Gastroesophageal sphincter (tissue), 4 donors: ENCODE measurements at regions not wholly inside any gene's neighbourhood (a gene's known extent, or its start where the extent isn't known, plus 50 kb on each side); places are given as distances from the start of the nearest gene placed in this dataset.

ENCODE experiments used
- ATAC-seq: fragments of 150-250 bp; one replicate; pipeline ENCODE4 v1.9.1; 2016; ENCODE audit warnings: mild to moderate bottlenecking, moderate library complexity
- H3K27ac ChIP-seq, 4 donors: fragments of 200-600 bp; sonication (generic) in 3 of 4; 1 replicate in 3 of 4; 2 replicates in 1 of 4; pipeline ENCODE4 v1.5.1; 2016 to 2019
- H3K27me3 ChIP-seq: fragments of 200-600 bp; sonication (generic); one replicate; pipeline ENCODE4 v1.5.1; 2019
- H3K36me3 ChIP-seq, 2 donors: fragments of 200-600 bp; sonication (generic); one replicate each; pipeline ENCODE4 v1.5.1; 2019; ENCODE audit warnings: control low read depth in 1 of 2
- H3K4me1 ChIP-seq, 3 donors: fragments of 200-600 bp; sonication (generic); 1 replicate in 2 of 3; 2 replicates in 1 of 3; pipeline ENCODE4 v1.5.1; 2016 to 2019; ENCODE audit warnings: control low read depth in 2 of 3
- H3K4me3 ChIP-seq, 2 donors: fragments of 200-600 bp; sonication (generic); one replicate each; pipeline ENCODE4 v1.5.1; 2019; ENCODE audit warnings: mild to moderate bottlenecking in 1 of 2, moderate library complexity in 1 of 2
- H3K9me3 ChIP-seq, 3 donors: fragments of 200-600 bp; sonication (generic); one replicate each; pipeline ENCODE4 v1.5.1; 2017 to 2019; ENCODE audit warnings: control low read depth in 2 of 3
- EP300 ChIP-seq: sonication (generic); formaldehyde crosslinking; IDR thresholded peaks from one replicate; pipeline ENCODE4 v1.6.1; 2017; ENCODE audit warnings: antibody characterized with exemption, mild to moderate bottlenecking
- POLR2A ChIP-seq, 2 donors: fragments of 450-650 bp; IDR thresholded peaks; one replicate each; pipeline ENCODE4 v1.6.1; 2017; ENCODE audit warnings: antibody characterized with exemption in 2 of 2, mild to moderate bottlenecking in 2 of 2, moderate library complexity in 1 of 2
- POLR2AphosphoS5 ChIP-seq: sonication (generic); formaldehyde crosslinking; IDR thresholded peaks from one replicate; pipeline ENCODE4 v1.6.1; 2017; ENCODE audit warnings: antibody characterized with exemption
- WGBS, 2 donors: methylation state at CpG; one replicate each; pipeline ENCODE4 v1.1.5; 2018; ENCODE audit warnings: low coverage in 1 of 2; 5-methylcytosine and 5-hydroxymethylcytosine counted together
- TF ChIP-seq, protein P1 (sequence below), 4 experiments: fragments of 200-600 bp in 2 of 4; fragments of 450-650 bp in 2 of 4; sonication (generic) in 1 of 4; IDR thresholded peaks; one replicate each; pipeline ENCODE4 v1.5.1; 2017 to 2019; ENCODE audit warnings: antibody characterized with exemption in 4 of 4, mild to moderate bottlenecking in 2 of 4, moderate library complexity in 2 of 4

DNA sequence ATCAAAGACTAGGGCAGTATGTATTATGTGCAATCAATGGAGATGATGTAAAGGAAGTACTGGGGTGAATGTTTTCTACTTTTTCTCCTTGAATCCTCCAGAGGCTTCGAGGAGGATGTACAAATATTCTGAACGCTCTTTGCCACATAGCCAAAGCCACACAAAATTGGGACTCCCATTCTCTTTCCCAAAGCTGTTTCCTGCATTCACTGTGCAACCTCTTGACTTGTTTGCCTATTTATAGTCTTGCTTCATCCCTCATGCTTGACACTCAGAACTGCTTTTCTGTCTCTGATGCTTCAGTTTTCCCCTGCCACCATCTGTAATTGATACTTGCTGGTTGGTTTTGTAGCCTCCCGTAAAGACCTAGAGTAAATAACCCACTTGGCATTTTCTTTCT lies 208.2 kb upstream of the RBMS1 start:
- Histone ChIP-seq H3K27me3 (no peaks in the 10 kb centered on the region), H3K36me3 (no peaks in the 10 kb centered on the region), H3K9me3 (no peaks in the 10 kb centered on the region), H3K27ac (no peak overlapping the region), H3K4me1 (no peaks in the 10 kb centered on the region), H3K4me3 (no peak overlapping the region)
- WGBS, 2 donors: 65 to 89% methylated on average over 2 of the region's 3 CpGs
- ATAC-seq: no peak
- TF ChIP-seq POLR2A (IDR thresholded peaks at IDR 0.05) (no peak), EP300 (no peak), POLR2AphosphoS5 (no peak)

DNA sequence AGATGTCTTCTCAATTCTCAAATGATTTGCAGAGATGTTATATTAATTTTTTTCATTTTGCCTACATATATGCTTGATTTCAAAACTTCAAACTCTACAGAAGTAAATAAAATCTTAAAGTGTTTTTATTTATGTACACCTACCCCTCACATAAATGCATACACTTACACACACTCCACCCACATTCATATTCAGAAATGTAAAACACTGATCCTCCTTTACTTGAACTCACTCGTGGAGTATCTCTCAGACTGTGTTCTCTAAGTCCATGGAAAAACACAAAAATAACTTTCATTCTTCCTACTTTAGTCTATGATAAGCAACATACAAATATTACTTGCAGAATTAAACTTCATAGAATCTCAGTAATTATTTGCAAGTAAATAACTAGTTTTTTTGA lies 209.1 kb upstream of the RBMS1 start:
- no peak overlapping the region for H3K27ac ChIP-seq
- peaks cover 0 to 4% (median 0%) of the 10 kb centered on the region in 3 donors for H3K9me3 ChIP-seq
- H3K36me3 ChIP-seq: no peaks in the 10 kb centered on the region
- H3K4me3 ChIP-seq: no peak overlapping the region
- no peaks in the 10 kb centered on the region for H3K4me1 ChIP-seq
- no peak for ATAC-seq
- TF ChIP-seq, protein P1, sequence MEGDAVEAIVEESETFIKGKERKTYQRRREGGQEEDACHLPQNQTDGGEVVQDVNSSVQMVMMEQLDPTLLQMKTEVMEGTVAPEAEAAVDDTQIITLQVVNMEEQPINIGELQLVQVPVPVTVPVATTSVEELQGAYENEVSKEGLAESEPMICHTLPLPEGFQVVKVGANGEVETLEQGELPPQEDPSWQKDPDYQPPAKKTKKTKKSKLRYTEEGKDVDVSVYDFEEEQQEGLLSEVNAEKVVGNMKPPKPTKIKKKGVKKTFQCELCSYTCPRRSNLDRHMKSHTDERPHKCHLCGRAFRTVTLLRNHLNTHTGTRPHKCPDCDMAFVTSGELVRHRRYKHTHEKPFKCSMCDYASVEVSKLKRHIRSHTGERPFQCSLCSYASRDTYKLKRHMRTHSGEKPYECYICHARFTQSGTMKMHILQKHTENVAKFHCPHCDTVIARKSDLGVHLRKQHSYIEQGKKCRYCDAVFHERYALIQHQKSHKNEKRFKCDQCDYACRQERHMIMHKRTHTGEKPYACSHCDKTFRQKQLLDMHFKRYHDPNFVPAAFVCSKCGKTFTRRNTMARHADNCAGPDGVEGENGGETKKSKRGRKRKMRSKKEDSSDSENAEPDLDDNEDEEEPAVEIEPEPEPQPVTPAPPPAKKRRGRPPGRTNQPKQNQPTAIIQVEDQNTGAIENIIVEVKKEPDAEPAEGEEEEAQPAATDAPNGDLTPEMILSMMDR (IDR thresholded peaks at IDR 0.05): no peak
- TF ChIP-seq POLR2A (IDR thresholded peaks at IDR 0.05): no peak
- TF ChIP-seq POLR2AphosphoS5: no peak
- no peak for TF ChIP-seq EP300
- H3K27me3 ChIP-seq: no peaks in the 10 kb centered on the region
- 81 to 88% methylated on average over 1 of the region's 1 CpG for WGBS, 2 donors

DNA sequence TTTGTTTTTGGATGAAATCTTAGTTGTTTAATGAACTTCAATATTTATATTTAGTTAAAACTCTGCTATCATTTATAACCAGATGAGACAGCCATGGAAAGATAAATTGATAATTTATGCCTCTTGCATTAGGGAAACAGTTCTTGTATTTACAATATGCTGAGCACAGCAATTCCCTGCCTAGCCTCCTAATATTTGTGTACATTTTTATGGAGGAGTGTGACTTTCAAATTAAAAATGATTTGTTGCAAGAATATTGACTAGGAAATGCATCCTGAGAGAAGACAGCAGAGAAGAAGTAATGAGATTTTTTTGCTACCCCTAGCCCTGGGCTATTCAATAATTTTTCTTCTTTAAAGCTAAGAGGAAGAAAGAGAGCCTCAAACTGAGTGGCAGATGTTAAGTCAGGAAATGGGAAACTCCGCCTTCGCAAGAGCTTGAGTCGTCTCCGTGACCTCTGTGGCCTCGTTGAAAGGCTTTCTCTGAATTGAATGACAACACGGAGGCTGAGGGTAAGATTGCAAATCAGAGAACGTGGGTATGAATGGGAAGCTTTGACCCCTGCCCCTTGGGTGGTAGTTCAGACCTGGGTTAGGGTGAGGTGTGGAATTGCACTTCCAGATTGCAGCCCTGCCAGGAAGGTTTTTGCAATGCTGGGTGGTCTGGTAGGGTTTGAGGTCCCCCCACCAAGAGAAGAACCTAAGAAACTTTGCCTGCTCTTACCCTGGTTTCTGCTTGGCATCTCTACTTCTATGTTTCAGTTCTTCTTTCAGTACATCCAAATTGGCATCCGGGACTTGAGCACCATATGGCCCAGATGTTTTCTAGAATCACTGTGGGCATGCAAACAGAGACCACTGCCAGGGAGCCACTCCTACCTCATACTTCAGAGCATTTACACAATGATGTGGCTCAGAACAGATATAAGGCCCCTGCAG lies 210.3 kb upstream of the RBMS1 start:
- TF ChIP-seq EP300 (no peak), POLR2AphosphoS5 (no peak), POLR2A (IDR thresholded peaks at IDR 0.05) (no peak)
- TF ChIP-seq, protein P1 (IDR thresholded peaks at IDR 0.05): no peak
- peaks cover 0 to 5% (median 0%) of the 10 kb centered on the region in 3 donors for H3K9me3 ChIP-seq
- ATAC-seq: peak; percentile 31
- H3K4me1 ChIP-seq: no peaks in the 10 kb centered on the region
- no peaks in the 10 kb centered on the region for H3K36me3 ChIP-seq
- H3K4me3 ChIP-seq: no peak overlapping the region
- no peaks in the 10 kb centered on the region for H3K27me3 ChIP-seq
- H3K27ac ChIP-seq: no peak overlapping the region
- WGBS, 2 donors: 47 to 55% methylated on average over 4 to 8 of the region's 8 CpGs

DNA sequence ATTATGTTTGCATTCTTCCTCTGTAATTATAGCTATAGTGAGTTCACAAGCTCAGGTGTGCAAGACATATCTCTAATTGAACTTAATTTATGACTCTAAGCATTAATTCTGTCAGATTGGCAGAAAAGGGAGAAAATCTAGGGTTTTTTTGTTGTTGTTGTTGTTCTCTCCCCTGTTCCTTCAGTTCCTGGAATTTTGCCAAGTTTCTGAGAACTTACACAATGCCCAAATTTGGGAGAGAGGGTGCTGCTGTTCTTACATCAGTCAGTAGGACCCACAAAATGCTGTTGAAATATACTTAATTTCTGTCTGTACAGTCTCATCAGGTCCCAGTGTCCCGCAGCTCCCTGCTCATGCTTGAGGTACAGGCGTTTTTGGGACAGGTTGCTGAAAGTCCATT lies 221.8 kb upstream of the RBMS1 start:
- Histone ChIP-seq H3K4me3 (no peak overlapping the region), H3K27ac (no peak overlapping the region), H3K9me3 (no peaks in the 10 kb centered on the region), H3K36me3 (no peaks in the 10 kb centered on the region), H3K4me1 (peaks cover 0 to 4% (median 0%) of the 10 kb centered on the region in 3 donors), H3K27me3 (no peaks in the 10 kb centered on the region)
- ATAC-seq: no peak
- no peak for TF ChIP-seq POLR2A (IDR thresholded peaks at IDR 0.05)
- no peak for TF ChIP-seq EP300
- TF ChIP-seq, protein P1 (IDR thresholded peaks at IDR 0.05): no peak
- TF ChIP-seq POLR2AphosphoS5: no peak
- WGBS, 2 donors: 100% methylated on average over 1 of the region's 2 CpGs; no CpG with 5 or more reads in 1 of the 2 donors

DNA sequence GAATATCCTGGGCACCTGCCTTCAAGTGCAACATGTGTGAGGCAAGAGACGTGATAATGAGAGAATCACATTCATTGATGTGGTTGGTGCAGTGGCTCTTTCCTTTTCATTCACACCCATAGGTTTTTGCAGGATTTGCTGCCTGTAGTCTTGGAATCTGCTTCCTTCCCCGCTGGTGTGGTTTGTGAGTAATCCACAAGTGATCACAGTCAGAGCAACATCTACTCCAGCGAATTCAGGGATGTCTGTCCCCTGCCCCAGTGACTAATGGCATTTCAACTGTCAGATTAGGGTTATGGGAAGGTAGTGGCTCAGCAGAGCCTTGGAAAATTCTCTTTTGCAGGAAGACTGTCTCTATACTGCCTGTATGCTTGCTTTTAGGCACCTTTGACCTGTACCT lies 225.5 kb upstream of the RBMS1 start:
- no peak overlapping the region for H3K27ac ChIP-seq
- no peak for ATAC-seq
- H3K4me3 ChIP-seq: no peak overlapping the region
- no peaks in the 10 kb centered on the region for H3K27me3 ChIP-seq
- peaks cover 0 to 5% (median 0%) of the 10 kb centered on the region in 3 donors for H3K4me1 ChIP-seq
- no peaks in the 10 kb centered on the region for H3K36me3 ChIP-seq
- no peak for TF ChIP-seq EP300
- TF ChIP-seq POLR2A (IDR thresholded peaks at IDR 0.05): no peak
- WGBS, 2 donors: 88 to 89% methylated on average over 1 to 3 of the region's 3 CpGs
- H3K9me3 ChIP-seq: no peaks in the 10 kb centered on the region

DNA sequence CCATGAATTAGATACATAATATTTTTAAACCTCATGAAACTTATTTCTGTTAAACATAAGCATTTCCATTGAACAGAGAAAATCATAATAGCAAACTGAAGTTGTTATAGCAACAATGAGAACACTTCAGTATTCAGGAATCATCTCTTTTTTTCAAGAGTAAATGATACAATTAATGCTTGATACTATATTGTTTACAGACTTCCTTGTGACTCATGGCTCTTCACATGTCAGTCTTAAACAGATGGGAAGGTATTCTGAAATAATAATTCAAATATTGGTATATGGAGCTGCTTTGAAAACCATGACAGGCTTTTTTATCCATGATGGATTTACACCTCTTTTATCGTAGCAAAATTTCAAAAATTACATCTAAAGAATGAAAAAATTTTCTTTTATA lies 226.5 kb upstream of the RBMS1 start:
- 50 to 55% methylated on average over 1 of the region's 1 CpG for WGBS, 2 donors
- Histone ChIP-seq H3K27ac (no peak overlapping the region), H3K9me3 (no peaks in the 10 kb centered on the region), H3K27me3 (no peaks in the 10 kb centered on the region), H3K4me1 (peaks cover 0 to 5% (median 0%) of the 10 kb centered on the region in 3 donors), H3K36me3 (no peaks in the 10 kb centered on the region), H3K4me3 (no peak overlapping the region)
- ATAC-seq: no peak
- TF ChIP-seq POLR2A (IDR thresholded peaks at IDR 0.05) (no peak), POLR2AphosphoS5 (no peak), EP300 (no peak)
- TF ChIP-seq, protein P1 (IDR thresholded peaks at IDR 0.05): no peak
